Stimulated activated CD4-positive, alpha-beta T cell treated with anti-CD3 and anti-CD28 coated beads, Interleukin-4, amount 100 ng/mL, for 4 hours (primary cell): ENCODE measurements at regions not wholly inside any gene's neighbourhood (a gene's known extent, or its start where the extent isn't known, plus 50 kb on each side); places are given as distances from the start of the nearest gene placed in this dataset.

Experiments
- DNase-seq, 2 experiments: peaks; one replicate each; pipeline ENCODE4 v3.0.0-alpha.2; 2020

GRCh38 chr5:81914696-81915095, 57.1 kb upstream of the ATG10 start:
- DNase-seq, result no peak

GRCh38 chr5:81912933-81913332, 58.9 kb upstream of the ATG10 start:
- DNase-seq, result no peak

- no peak for DNase-seq
Observed at GRCh38 chr5:81909677-81910076, 62.1 kb upstream of the ATG10 start.

GRCh38 chr5:81908771-81909170, 63.1 kb upstream of the ATG10 start:
- DNase-seq, result no peak

GRCh38 chr5:81908044-81908443, 63.8 kb upstream of the ATG10 start:
- DNase-seq, result no peak

- no peak for DNase-seq
Observed at GRCh38 chr5:81907012-81907635, 64.7 kb upstream of the ATG10 start.

- no peak for DNase-seq
Observed at GRCh38 chr5:81906086-81906485, 65.7 kb upstream of the ATG10 start.

- DNase-seq, result no peak
Observed at GRCh38 chr5:81904861-81905260, 67.0 kb upstream of the ATG10 start.

GRCh38 chr5:81904166-81904565, 67.7 kb upstream of the ATG10 start:
- DNase-seq, result no peak

GRCh38 chr5:81901586-81901985, 70.2 kb upstream of the ATG10 start:
- DNase-seq, result no peak

- DNase-seq, result no peak
Observed at GRCh38 chr5:81899123-81899522, 72.7 kb upstream of the ATG10 start.

- no peak for DNase-seq
Observed at GRCh38 chr5:81898403-81898802, 73.4 kb upstream of the ATG10 start.

- no peak for DNase-seq
Observed at GRCh38 chr5:81896764-81897163, 75.1 kb upstream of the ATG10 start.

- DNase-seq, result no peak
Observed at GRCh38 chr5:81895307-81895706, 76.5 kb upstream of the ATG10 start.

- no peak for DNase-seq
Observed at GRCh38 chr5:81893961-81894360, 77.9 kb upstream of the ATG10 start.

- no peak for DNase-seq
Observed at GRCh38 chr5:81884871-81885270, 87.0 kb upstream of the ATG10 start.

- DNase-seq, result no peak
Observed at GRCh38 chr5:81883371-81883770, 88.5 kb upstream of the ATG10 start.

GRCh38 chr5:81881595-81881994, 90.2 kb upstream of the ATG10 start:
- DNase-seq, result no peak

- no peak for DNase-seq
Observed at GRCh38 chr5:81879936-81880335, 91.9 kb upstream of the ATG10 start.

GRCh38 chr5:81878333-81878732, 93.5 kb upstream of the ATG10 start:
- DNase-seq, result no peak

- DNase-seq, result no peak
Observed at GRCh38 chr5:81866994-81867393, 104.8 kb upstream of the ATG10 start.

GRCh38 chr5:81860778-81861177, 109.9 kb upstream of the SSBP2 start:
- no peak for DNase-seq

- DNase-seq, result no peak
Observed at GRCh38 chr5:81859624-81860023, 108.7 kb upstream of the SSBP2 start.

GRCh38 chr5:81856948-81857928, 106.3 kb upstream of the SSBP2 start:
- no peak for DNase-seq
